ENCODE measurements at regions not wholly inside any gene's neighbourhood (a gene's known extent, or its start where the extent isn't known, plus 50 kb on each side); places are given as distances from the start of the nearest gene placed in this dataset.

- H3K4me1 Mint-ChIP-seq (ENCODE audit: low read depth): no peaks in the 10 kb centered on the region
- H3K27me3 Mint-ChIP-seq: no peaks in the 10 kb centered on the region
- no peaks in the 10 kb centered on the region for H3K36me3 Mint-ChIP-seq (ENCODE audit: low read depth)
- no peak overlapping the region for H3K4me3 Mint-ChIP-seq
- H3K9me3 Mint-ChIP-seq: peaks cover 9% of the 10 kb centered on the region
- intact Hi-C loops (cut with micrococcal nuclease): no loop called here
- H3K27ac Mint-ChIP-seq: no peak overlapping the region
Observed at GRCh38 chr10:6871128-6871527, 291.1 kb upstream of the PRKCQ start.

GRCh38 chr10:6868036-6868725, 288.1 kb upstream of the PRKCQ start:
- H3K27me3 Mint-ChIP-seq: peaks cover 7% of the 10 kb centered on the region
- H3K4me3 Mint-ChIP-seq: no peak overlapping the region

GRCh38 chr10:6866757-6867156, 286.7 kb upstream of the PRKCQ start:
- Mint-ChIP-seq H3K4me1 (ENCODE audit: low read depth) (no peaks in the 10 kb centered on the region), H3K27me3 (peaks cover 9% of the 10 kb centered on the region), H3K36me3 (ENCODE audit: low read depth) (no peaks in the 10 kb centered on the region), H3K4me3 (no peak overlapping the region), H3K27ac (no peak overlapping the region), H3K9me3 (peaks cover 16% of the 10 kb centered on the region)
- intact Hi-C loops (cut with micrococcal nuclease): no loop called here

More at GRCh38 chr10:6868036-6868725, 288.1 kb upstream of the PRKCQ start:
- H3K4me1 Mint-ChIP-seq (ENCODE audit: low read depth): no peaks in the 10 kb centered on the region
- no peaks in the 10 kb centered on the region for H3K36me3 Mint-ChIP-seq (ENCODE audit: low read depth)
- intact Hi-C loops (cut with micrococcal nuclease): no loop called here
- peaks cover 9% of the 10 kb centered on the region for H3K9me3 Mint-ChIP-seq
- no peak overlapping the region for H3K27ac Mint-ChIP-seq

- Mint-ChIP-seq H3K4me3 (no peak overlapping the region), H3K9me3 (peaks cover 17% of the 10 kb centered on the region), H3K27me3 (peaks cover 9% of the 10 kb centered on the region), H3K36me3 (ENCODE audit: low read depth) (no peaks in the 10 kb centered on the region), H3K4me1 (ENCODE audit: low read depth) (no peaks in the 10 kb centered on the region), H3K27ac (no peak overlapping the region)
- intact Hi-C loops (cut with micrococcal nuclease): no loop called here
Observed at GRCh38 chr10:6864142-6864541, 284.1 kb upstream of the PRKCQ start.

GRCh38 chr10:6863381-6863780, 283.3 kb upstream of the PRKCQ start:
- intact Hi-C loops (cut with micrococcal nuclease): no loop called here
- peaks cover 17% of the 10 kb centered on the region for H3K9me3 Mint-ChIP-seq
- no peaks in the 10 kb centered on the region for H3K36me3 Mint-ChIP-seq (ENCODE audit: low read depth)
- H3K4me3 Mint-ChIP-seq: no peak overlapping the region
- no peak overlapping the region for H3K27ac Mint-ChIP-seq
- peaks cover 9% of the 10 kb centered on the region for H3K27me3 Mint-ChIP-seq
- no peaks in the 10 kb centered on the region for H3K4me1 Mint-ChIP-seq (ENCODE audit: low read depth)

- H3K4me1 Mint-ChIP-seq (ENCODE audit: low read depth): no peaks in the 10 kb centered on the region
- no peak overlapping the region for H3K27ac Mint-ChIP-seq
- no peaks in the 10 kb centered on the region for H3K9me3 Mint-ChIP-seq
- intact Hi-C loops (cut with micrococcal nuclease): no loop called here
- peaks cover 4% of the 10 kb centered on the region for H3K27me3 Mint-ChIP-seq
- no peaks in the 10 kb centered on the region for H3K36me3 Mint-ChIP-seq (ENCODE audit: low read depth)
- no peak overlapping the region for H3K4me3 Mint-ChIP-seq
Observed at GRCh38 chr10:6850452-6850851, 270.4 kb upstream of the PRKCQ start.

- Mint-ChIP-seq H3K27me3 (peaks cover 2% of the 10 kb centered on the region), H3K4me1 (ENCODE audit: low read depth) (peaks cover 15% of the 10 kb centered on the region), H3K9me3 (no peaks in the 10 kb centered on the region), H3K4me3 (no peak overlapping the region), H3K27ac (no peak overlapping the region), H3K36me3 (ENCODE audit: low read depth) (no peaks in the 10 kb centered on the region)
- intact Hi-C loops (cut with micrococcal nuclease): loop anchor here (10.0 kb wide), 1 partner anchor 567 kb away; the partner anchor contains the start of gene SFMBT2
Observed at GRCh38 chr10:6847561-6847960, 267.5 kb upstream of the PRKCQ start.

- H3K36me3 Mint-ChIP-seq (ENCODE audit: low read depth): no peaks in the 10 kb centered on the region
- intact Hi-C loops (cut with micrococcal nuclease): loop anchor here (10.0 kb wide), 1 partner anchor 571 kb away; the partner anchor contains the start of gene SFMBT2
- H3K4me1 Mint-ChIP-seq (ENCODE audit: low read depth): peaks cover 26% of the 10 kb centered on the region
- no peaks in the 10 kb centered on the region for H3K9me3 Mint-ChIP-seq
- no peaks in the 10 kb centered on the region for H3K27me3 Mint-ChIP-seq
- H3K4me3 Mint-ChIP-seq: no peak overlapping the region
- no peak overlapping the region for H3K27ac Mint-ChIP-seq
Observed at GRCh38 chr10:6843894-6844650, 264.0 kb upstream of the PRKCQ start.

GRCh38 chr10:6843481-6843881, 263.4 kb upstream of the PRKCQ start:
- H3K4me1 Mint-ChIP-seq (ENCODE audit: low read depth): peaks cover 26% of the 10 kb centered on the region
- H3K27me3 Mint-ChIP-seq: no peaks in the 10 kb centered on the region
- H3K27ac Mint-ChIP-seq: no peak overlapping the region
- no peaks in the 10 kb centered on the region for H3K36me3 Mint-ChIP-seq (ENCODE audit: low read depth)
- intact Hi-C loops (cut with micrococcal nuclease): loop anchor here (10.0 kb wide), 1 partner anchor 571 kb away; the partner anchor contains the start of gene SFMBT2
- H3K9me3 Mint-ChIP-seq: no peaks in the 10 kb centered on the region
- H3K4me3 Mint-ChIP-seq: no peak overlapping the region

- H3K27me3 Mint-ChIP-seq: no peaks in the 10 kb centered on the region
- no peaks in the 10 kb centered on the region for H3K36me3 Mint-ChIP-seq (ENCODE audit: low read depth)
- intact Hi-C loops (cut with micrococcal nuclease): loop anchor here (10.0 kb wide), 1 partner anchor 572 kb away; the partner anchor contains the start of gene SFMBT2
- no peak overlapping the region for H3K4me3 Mint-ChIP-seq
- no peaks in the 10 kb centered on the region for H3K9me3 Mint-ChIP-seq
- no peak overlapping the region for H3K27ac Mint-ChIP-seq
- peaks cover 26% of the 10 kb centered on the region for H3K4me1 Mint-ChIP-seq (ENCODE audit: low read depth)
Observed at GRCh38 chr10:6842722-6843121, 262.6 kb upstream of the PRKCQ start.

- Mint-ChIP-seq H3K4me1 (ENCODE audit: low read depth) (peaks cover 26% of the 10 kb centered on the region), H3K9me3 (no peaks in the 10 kb centered on the region), H3K27me3 (no peaks in the 10 kb centered on the region), H3K4me3 (no peak overlapping the region), H3K36me3 (ENCODE audit: low read depth) (no peaks in the 10 kb centered on the region), H3K27ac (no peak overlapping the region)
- intact Hi-C loops (cut with micrococcal nuclease): loop anchor here (10.0 kb wide), 1 partner anchor 573 kb away; the partner anchor contains the start of gene SFMBT2
Observed at GRCh38 chr10:6841761-6842160, 261.7 kb upstream of the PRKCQ start.

- H3K27ac Mint-ChIP-seq: no peak overlapping the region
- no peaks in the 10 kb centered on the region for H3K9me3 Mint-ChIP-seq
- no peaks in the 10 kb centered on the region for H3K27me3 Mint-ChIP-seq
- intact Hi-C loops (cut with micrococcal nuclease): loop anchor here (10.0 kb wide), 1 partner anchor 574 kb away; the partner anchor contains the start of gene SFMBT2
- no peaks in the 10 kb centered on the region for H3K36me3 Mint-ChIP-seq (ENCODE audit: low read depth)
- H3K4me3 Mint-ChIP-seq: no peak overlapping the region
- peaks cover 26% of the 10 kb centered on the region for H3K4me1 Mint-ChIP-seq (ENCODE audit: low read depth)
Observed at GRCh38 chr10:6840766-6841165, 260.7 kb upstream of the PRKCQ start.

- Mint-ChIP-seq H3K4me3 (no peak overlapping the region), H3K9me3 (no peaks in the 10 kb centered on the region), H3K4me1 (ENCODE audit: low read depth) (peaks cover 26% of the 10 kb centered on the region), H3K27ac (no peak overlapping the region), H3K27me3 (no peaks in the 10 kb centered on the region), H3K36me3 (ENCODE audit: low read depth) (no peaks in the 10 kb centered on the region)
- intact Hi-C loops (cut with micrococcal nuclease): loop anchor here (10.0 kb wide), 1 partner anchor 575 kb away; the partner anchor contains the start of gene SFMBT2
Observed at GRCh38 chr10:6840201-6840691, 260.2 kb upstream of the PRKCQ start.

- Mint-ChIP-seq H3K4me3 (no peak overlapping the region), H3K27ac (no peak overlapping the region), H3K4me1 (ENCODE audit: low read depth) (peaks cover 11% of the 10 kb centered on the region), H3K9me3 (no peaks in the 10 kb centered on the region), H3K27me3 (no peaks in the 10 kb centered on the region), H3K36me3 (ENCODE audit: low read depth) (no peaks in the 10 kb centered on the region)
- intact Hi-C loops (cut with micrococcal nuclease): no loop called here
Observed at GRCh38 chr10:6838118-6838517, 258.0 kb upstream of the PRKCQ start.

Data from dendritic cell treated with granulocyte-macrophage colony-stimulating factor and Interleukin-4, amounts not matched to agents 40 ng/mL and 50 ng/mL, for 4 days (primary cell).